HAP-1 (cell line): ENCODE measurements at regions not wholly inside any gene's neighbourhood (a gene's known extent, or its start where the extent isn't known, plus 50 kb on each side); places are given as distances from the start of the nearest gene placed in this dataset.

Experiments used
- DNase-seq, 2 experiments: peaks; one replicate each; pipeline ENCODE4 v3.0.0-alpha.2; 2016 to 2020; ENCODE audit warnings: low spot score in 2 of 2
- H3K27me3 ChIP-seq: fragments of 250-450 bp; sonication (Bioruptor Pico); 2 replicates; pipeline ENCODE4 v1.5.1; 2020; ENCODE audit warnings: low read depth, mild to moderate bottlenecking, moderate library complexity
- H3K36me3 ChIP-seq: fragments of 250-450 bp; sonication (Bioruptor Pico); replicated peaks from 2 replicates; pipeline ENCODE4 v1.5.1; 2020; ENCODE audit warnings: mild to moderate bottlenecking
- H3K4me1 ChIP-seq: fragments of 250-450 bp; sonication (Bioruptor Pico); 2 replicates; pipeline ENCODE4 v1.5.1; 2020; ENCODE audit warnings: mild to moderate bottlenecking
- H3K4me3 ChIP-seq: fragments of 250-450 bp; sonication (Bioruptor Pico); 2 replicates; pipeline ENCODE4 v1.5.1; 2020; ENCODE audit warnings: mild to moderate bottlenecking, moderate library complexity
- H3K9me3 ChIP-seq: fragments of 250-450 bp; sonication (Bioruptor Pico); 2 replicates; pipeline ENCODE4 v1.5.1; 2020; ENCODE audit warnings: mild to moderate bottlenecking, moderate library complexity
- in situ Hi-C: fragments of 300-500 bp; cut with MboI; formaldehyde crosslinking; loops from 3 replicates; pipeline ENCODE4 v1.14.3; 2020; ENCODE audit warnings: low sequenced_read_pairs, inconsistent platforms, mixed read lengths

GRCh38 chr12:28896421-28896820, 252.7 kb upstream of the FAR2 start:
- Histone ChIP-seq H3K4me3 (no peak overlapping the region), H3K36me3 (no peaks in the 10 kb centered on the region), H3K4me1 (peaks cover 6% of the 10 kb centered on the region), H3K27me3 (no peaks in the 10 kb centered on the region), H3K9me3 (no peaks in the 10 kb centered on the region; the same call in 1 of the 2 replicates)
- no peak for DNase-seq
- in situ Hi-C loops: no loop called here

- H3K27me3 ChIP-seq: no peaks in the 10 kb centered on the region
- DNase-seq: no peak
- no peak overlapping the region for H3K4me3 ChIP-seq
- H3K9me3 ChIP-seq: no peaks in the 10 kb centered on the region; the same call in none of the 2 replicates
- H3K36me3 ChIP-seq: no peaks in the 10 kb centered on the region
- peaks cover 5% of the 10 kb centered on the region; the same call in 1 of the 2 replicates for H3K4me1 ChIP-seq
- in situ Hi-C loops: no loop called here
Observed at GRCh38 chr12:28898038-28898437, 251.0 kb upstream of the FAR2 start.

- in situ Hi-C loops: no loop called here
- Histone ChIP-seq H3K27me3 (no peaks in the 10 kb centered on the region), H3K4me1 (peaks cover 5% of the 10 kb centered on the region; the same call in 1 of the 2 replicates), H3K36me3 (no peaks in the 10 kb centered on the region), H3K9me3 (no peaks in the 10 kb centered on the region; the same call in none of the 2 replicates), H3K4me3 (no peak overlapping the region)
- DNase-seq: no peak
Observed at GRCh38 chr12:28899951-28900350, 249.1 kb upstream of the FAR2 start.

GRCh38 chr12:28905220-28905955, 243.7 kb upstream of the FAR2 start:
- Histone ChIP-seq H3K9me3 (no peaks in the 10 kb centered on the region; the same call in 1 of the 2 replicates), H3K36me3 (no peaks in the 10 kb centered on the region), H3K27me3 (no peaks in the 10 kb centered on the region), H3K4me3 (no peak overlapping the region), H3K4me1 (no peaks in the 10 kb centered on the region)
- DNase-seq: no peak
- in situ Hi-C loops: no loop called here

- no peaks in the 10 kb centered on the region for H3K36me3 ChIP-seq
- H3K4me1 ChIP-seq: no peaks in the 10 kb centered on the region
- H3K4me3 ChIP-seq: no peak overlapping the region
- no peaks in the 10 kb centered on the region; the same call in 1 of the 2 replicates for H3K9me3 ChIP-seq
- no peaks in the 10 kb centered on the region for H3K27me3 ChIP-seq
- in situ Hi-C loops: no loop called here
- no peak for DNase-seq
Observed at GRCh38 chr12:28908646-28909045, 240.4 kb upstream of the FAR2 start.

- H3K9me3 ChIP-seq: no peaks in the 10 kb centered on the region; the same call in 1 of the 2 replicates
- DNase-seq: no peak
- H3K4me1 ChIP-seq: no peaks in the 10 kb centered on the region
- no peaks in the 10 kb centered on the region for H3K36me3 ChIP-seq
- in situ Hi-C loops: no loop called here
- H3K27me3 ChIP-seq: no peaks in the 10 kb centered on the region
- H3K4me3 ChIP-seq: no peak overlapping the region
Observed at GRCh38 chr12:28909291-28909690, 239.8 kb upstream of the FAR2 start.

GRCh38 chr12:28925719-28926376, 223.2 kb upstream of the FAR2 start:
- H3K36me3 ChIP-seq: no peaks in the 10 kb centered on the region
- no peaks in the 10 kb centered on the region for H3K4me1 ChIP-seq
- no peak overlapping the region for H3K4me3 ChIP-seq
- no peaks in the 10 kb centered on the region for H3K9me3 ChIP-seq
- no peak for DNase-seq
- in situ Hi-C loops: no loop called here
- H3K27me3 ChIP-seq: no peaks in the 10 kb centered on the region

GRCh38 chr12:28930704-28931103, 218.4 kb upstream of the FAR2 start:
- no peaks in the 10 kb centered on the region for H3K36me3 ChIP-seq
- no peaks in the 10 kb centered on the region for H3K9me3 ChIP-seq
- H3K4me1 ChIP-seq: no peaks in the 10 kb centered on the region
- DNase-seq: no peak
- in situ Hi-C loops: no loop called here
- H3K4me3 ChIP-seq: no peak overlapping the region
- H3K27me3 ChIP-seq: no peaks in the 10 kb centered on the region

GRCh38 chr12:28933176-28933575, 215.9 kb upstream of the FAR2 start:
- in situ Hi-C loops: no loop called here
- DNase-seq: no peak
- H3K4me3 ChIP-seq: no peak overlapping the region
- H3K9me3 ChIP-seq: no peaks in the 10 kb centered on the region
- no peaks in the 10 kb centered on the region for H3K4me1 ChIP-seq
- no peaks in the 10 kb centered on the region for H3K36me3 ChIP-seq
- no peaks in the 10 kb centered on the region for H3K27me3 ChIP-seq

- H3K4me1 ChIP-seq: no peaks in the 10 kb centered on the region
- in situ Hi-C loops: no loop called here
- H3K9me3 ChIP-seq: no peaks in the 10 kb centered on the region
- no peaks in the 10 kb centered on the region for H3K27me3 ChIP-seq
- no peak for DNase-seq
- H3K4me3 ChIP-seq: no peak overlapping the region
- no peaks in the 10 kb centered on the region for H3K36me3 ChIP-seq
Observed at GRCh38 chr12:28933864-28934527, 215.1 kb upstream of the FAR2 start.

- H3K4me1 ChIP-seq: no peaks in the 10 kb centered on the region
- no peaks in the 10 kb centered on the region for H3K9me3 ChIP-seq
- DNase-seq: no peak
- H3K36me3 ChIP-seq: no peaks in the 10 kb centered on the region
- H3K27me3 ChIP-seq: no peaks in the 10 kb centered on the region
- H3K4me3 ChIP-seq: no peak overlapping the region
- in situ Hi-C loops: no loop called here
Observed at GRCh38 chr12:28936221-28936620, 212.9 kb upstream of the FAR2 start.

GRCh38 chr12:28936711-28937110, 212.4 kb upstream of the FAR2 start:
- H3K4me3 ChIP-seq: no peak overlapping the region

GRCh38 chr12:28937196-28937595, 211.9 kb upstream of the FAR2 start:
- DNase-seq: no peak
- Histone ChIP-seq H3K9me3 (no peaks in the 10 kb centered on the region), H3K36me3 (no peaks in the 10 kb centered on the region), H3K4me1 (no peaks in the 10 kb centered on the region), H3K4me3 (no peak overlapping the region), H3K27me3 (no peaks in the 10 kb centered on the region)
- in situ Hi-C loops: no loop called here

More at GRCh38 chr12:28936711-28937110, 212.4 kb upstream of the FAR2 start:
- no peak for DNase-seq
- Histone ChIP-seq H3K27me3 (no peaks in the 10 kb centered on the region), H3K4me1 (no peaks in the 10 kb centered on the region), H3K36me3 (no peaks in the 10 kb centered on the region), H3K9me3 (no peaks in the 10 kb centered on the region)
- in situ Hi-C loops: no loop called here

GRCh38 chr12:28938056-28938455, 211.0 kb upstream of the FAR2 start:
- no peaks in the 10 kb centered on the region for H3K27me3 ChIP-seq
- in situ Hi-C loops: no loop called here

More at GRCh38 chr12:28938056-28938455, 211.0 kb upstream of the FAR2 start:
- H3K4me1 ChIP-seq: no peaks in the 10 kb centered on the region
- DNase-seq: no peak
- no peaks in the 10 kb centered on the region for H3K36me3 ChIP-seq
- H3K4me3 ChIP-seq: no peak overlapping the region
- H3K9me3 ChIP-seq: no peaks in the 10 kb centered on the region
